Neural crest cell (in vitro differentiated cells): ENCODE measurements at regions not wholly inside any gene's neighbourhood (a gene's known extent, or its start where the extent isn't known, plus 50 kb on each side); places are given as distances from the start of the nearest gene placed in this dataset.

ENCODE experiments used
- DNase-seq: peaks from one replicate; pipeline ENCODE4 v3.0.0; 2021; ENCODE audit warnings: low read depth, mixed read lengths, low spot score
- H3K27ac Mint-ChIP-seq: one replicate; pipeline ENCODE4 v1.8.0; 2021; ENCODE audit warnings: mild to moderate bottlenecking, mixed read lengths; ENCODE audit not compliant: unreplicated experiment
- H3K27me3 Mint-ChIP-seq: 2 replicates; pipeline ENCODE4 v1.8.0; 2021; ENCODE audit warnings: low read depth, mild to moderate bottlenecking, mixed read lengths
- H3K36me3 Mint-ChIP-seq: 2 replicates; pipeline ENCODE4 v1.8.0; 2021; ENCODE audit warnings: low read depth, mild to moderate bottlenecking, mixed read lengths
- H3K4me1 Mint-ChIP-seq: 2 replicates; pipeline ENCODE4 v1.8.0; 2021; ENCODE audit warnings: mixed read lengths
- H3K4me3 Mint-ChIP-seq: one replicate; pipeline ENCODE4 v1.8.0; 2021; ENCODE audit warnings: mild to moderate bottlenecking, mixed read lengths
- H3K9me3 Mint-ChIP-seq: 2 replicates; pipeline ENCODE4 v1.8.0; 2021; ENCODE audit warnings: mixed read lengths
- CTCF ChIP-seq: fragments of 200-600 bp; sonication (generic); conservative IDR thresholded peaks from 2 replicates; pipeline ENCODE4 v1.5.0; 2021; ENCODE audit warnings: antibody characterized with exemption, mild to moderate bottlenecking

- H3K27ac Mint-ChIP-seq, result no peak overlapping the region
- no peak for TF ChIP-seq CTCF
- peaks cover 2% of the 10 kb centered on the region for H3K36me3 Mint-ChIP-seq
- peaks cover 8% of the 10 kb centered on the region for H3K4me1 Mint-ChIP-seq
- DNase-seq, result no peak
- no peaks in the 10 kb centered on the region for H3K27me3 Mint-ChIP-seq
- peaks cover 9% of the 10 kb centered on the region for H3K9me3 Mint-ChIP-seq
- no peak overlapping the region for H3K4me3 Mint-ChIP-seq
Measured at GRCh38 chr3:73213896-73214295, 152.4 kb downstream of the EBLN2 start.

- no peaks in the 10 kb centered on the region for H3K27me3 Mint-ChIP-seq
- H3K9me3 Mint-ChIP-seq, result peaks cover 9% of the 10 kb centered on the region
- peaks cover 2% of the 10 kb centered on the region for H3K36me3 Mint-ChIP-seq
- peaks cover 3% of the 10 kb centered on the region for H3K4me1 Mint-ChIP-seq
- TF ChIP-seq CTCF, result no peak
- no peak for DNase-seq
- H3K27ac Mint-ChIP-seq, result no peak overlapping the region
- no peak overlapping the region for H3K4me3 Mint-ChIP-seq
Measured at GRCh38 chr3:73214846-73215245, 153.4 kb downstream of the EBLN2 start.

- H3K36me3 Mint-ChIP-seq, result peaks cover 2% of the 10 kb centered on the region
- H3K9me3 Mint-ChIP-seq, result peaks cover 9% of the 10 kb centered on the region
- no peak for TF ChIP-seq CTCF
- no peak for DNase-seq
- H3K4me1 Mint-ChIP-seq, result peaks cover 3% of the 10 kb centered on the region
- no peaks in the 10 kb centered on the region for H3K27me3 Mint-ChIP-seq
- no peak overlapping the region for H3K4me3 Mint-ChIP-seq
- H3K27ac Mint-ChIP-seq, result no peak overlapping the region
Measured at GRCh38 chr3:73215281-73215680, 153.8 kb downstream of the EBLN2 start.

GRCh38 chr3:73215901-73216300, 154.4 kb downstream of the EBLN2 start:
- Mint-ChIP-seq H3K27ac (no peak overlapping the region), H3K27me3 (no peaks in the 10 kb centered on the region), H3K36me3 (peaks cover 2% of the 10 kb centered on the region), H3K9me3 (peaks cover 9% of the 10 kb centered on the region), H3K4me3 (no peak overlapping the region), H3K4me1 (no peaks in the 10 kb centered on the region)
- no peak for DNase-seq
- TF ChIP-seq CTCF, result no peak

GRCh38 chr3:73216310-73216709, 154.9 kb downstream of the EBLN2 start:
- no peak for TF ChIP-seq CTCF
- Mint-ChIP-seq H3K27me3 (no peaks in the 10 kb centered on the region), H3K9me3 (peaks cover 9% of the 10 kb centered on the region), H3K4me1 (no peaks in the 10 kb centered on the region), H3K36me3 (peaks cover 2% of the 10 kb centered on the region), H3K4me3 (no peak overlapping the region), H3K27ac (no peak overlapping the region)
- no peak for DNase-seq

GRCh38 chr3:73222126-73222525, 160.7 kb downstream of the EBLN2 start:
- no peak for TF ChIP-seq CTCF
- Mint-ChIP-seq H3K27ac (no peak overlapping the region), H3K27me3 (peaks cover 2% of the 10 kb centered on the region)

More at GRCh38 chr3:73222126-73222525, 160.7 kb downstream of the EBLN2 start:
- no peak overlapping the region for H3K4me3 Mint-ChIP-seq
- DNase-seq, result no peak
- H3K9me3 Mint-ChIP-seq, result no peaks in the 10 kb centered on the region
- peaks cover 13% of the 10 kb centered on the region for H3K4me1 Mint-ChIP-seq
- H3K36me3 Mint-ChIP-seq, result no peaks in the 10 kb centered on the region
